ENCODE measurements at regions not wholly inside any gene's neighbourhood (a gene's known extent, or its start where the extent isn't known, plus 50 kb on each side); places are given as distances from the start of the nearest gene placed in this dataset.

GRCh38 chr2:120452945-120453634, 107.2 kb downstream of the INHBB start:
- TF ChIP-seq, protein P1, sequence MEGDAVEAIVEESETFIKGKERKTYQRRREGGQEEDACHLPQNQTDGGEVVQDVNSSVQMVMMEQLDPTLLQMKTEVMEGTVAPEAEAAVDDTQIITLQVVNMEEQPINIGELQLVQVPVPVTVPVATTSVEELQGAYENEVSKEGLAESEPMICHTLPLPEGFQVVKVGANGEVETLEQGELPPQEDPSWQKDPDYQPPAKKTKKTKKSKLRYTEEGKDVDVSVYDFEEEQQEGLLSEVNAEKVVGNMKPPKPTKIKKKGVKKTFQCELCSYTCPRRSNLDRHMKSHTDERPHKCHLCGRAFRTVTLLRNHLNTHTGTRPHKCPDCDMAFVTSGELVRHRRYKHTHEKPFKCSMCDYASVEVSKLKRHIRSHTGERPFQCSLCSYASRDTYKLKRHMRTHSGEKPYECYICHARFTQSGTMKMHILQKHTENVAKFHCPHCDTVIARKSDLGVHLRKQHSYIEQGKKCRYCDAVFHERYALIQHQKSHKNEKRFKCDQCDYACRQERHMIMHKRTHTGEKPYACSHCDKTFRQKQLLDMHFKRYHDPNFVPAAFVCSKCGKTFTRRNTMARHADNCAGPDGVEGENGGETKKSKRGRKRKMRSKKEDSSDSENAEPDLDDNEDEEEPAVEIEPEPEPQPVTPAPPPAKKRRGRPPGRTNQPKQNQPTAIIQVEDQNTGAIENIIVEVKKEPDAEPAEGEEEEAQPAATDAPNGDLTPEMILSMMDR (IDR thresholded peaks at IDR 0.05 in 4 of 5, conservative IDR thresholded peaks at IDR 0.05 in 1 of 5) = no peak
- TF ChIP-seq POLR2A (IDR thresholded peaks at IDR 0.05) = no peak
